HL-60 (cell line): ENCODE measurements at regions not wholly inside any gene's neighbourhood (a gene's known extent, or its start where the extent isn't known, plus 50 kb on each side); places are given as distances from the start of the nearest gene placed in this dataset.
"Not testable (repeated sequence)": the region's sequence is repeated elsewhere in the genome, so short reads cannot be mapped to it uniquely, and the experiment has no call there.

Source experiments
- DNase-seq, 2 experiments: peaks; one replicate each; pipeline ENCODE4 v3.0.0-alpha.2; 2010 to 2020; ENCODE audit warnings: low read depth in 1 of 2, low spot score in 1 of 2
- H3K27ac ChIP-seq: fragments of 250-450 bp; sonication (Bioruptor Pico); replicated peaks from 2 replicates; pipeline ENCODE4 v1.5.1; 2020; ENCODE audit warnings: mild to moderate bottlenecking, moderate library complexity
- H3K27me3 ChIP-seq: fragments of 250-450 bp; sonication (Bioruptor Pico); 2 replicates; pipeline ENCODE4 v1.5.1; 2021; ENCODE audit warnings: mild to moderate bottlenecking, moderate library complexity; ENCODE audit not compliant: insufficient read depth, poor library complexity, severe bottlenecking
- H3K4me3 ChIP-seq: replicated peaks from 2 replicates; pipeline ENCODE4 v1.5.1; 2011; ENCODE audit warnings: mild to moderate bottlenecking, control low read depth, low read length; ENCODE audit not compliant: insufficient read depth
- CTCF ChIP-seq: IDR thresholded peaks from one replicate; pipeline ENCODE4 v1.5.1; 2011; ENCODE audit warnings: low read length, control low read depth, inconsistent platforms; ENCODE audit not compliant: insufficient read depth
- GABPA ChIP-seq: IDR thresholded peaks from 2 replicates; pipeline ENCODE4 v1.6.1; 2012; ENCODE audit warnings: low read depth
- POLR2AphosphoS5 ChIP-seq: IDR thresholded peaks from 2 replicates; pipeline ENCODE4 v1.6.1; 2012; ENCODE audit warnings: low read depth
- REST ChIP-seq: IDR thresholded peaks from 2 replicates; pipeline ENCODE4 v1.6.1; 2012; ENCODE audit warnings: low read depth; ENCODE audit not compliant: insufficient replicate concordance
- SPI1 ChIP-seq: IDR thresholded peaks from 2 replicates; pipeline ENCODE4 v1.6.1; 2012; ENCODE audit warnings: low read depth, mild to moderate bottlenecking, borderline replicate concordance

GRCh38 chr13:65787082-65787481 is 1443.1 kb downstream of the PCDH9 start:
- no peaks in the 10 kb centered on the region for H3K27me3 ChIP-seq
- TF ChIP-seq SPI1 (no peak), GABPA (no peak), REST (no peak), CTCF (no peak), POLR2AphosphoS5 (no peak)
- no peak for DNase-seq
- no peak overlapping the region for H3K4me3 ChIP-seq
- no peak overlapping the region for H3K27ac ChIP-seq

GRCh38 chr13:65784088-65784816 is 1445.9 kb downstream of the PCDH9 start:
- no peak for TF ChIP-seq CTCF

GRCh38 chr13:65783383-65783782 is 1446.8 kb downstream of the PCDH9 start:
- no peak for DNase-seq
- H3K27ac ChIP-seq, result no peak overlapping the region
- TF ChIP-seq GABPA, result no peak
- no peak for TF ChIP-seq SPI1
- no peak for TF ChIP-seq POLR2AphosphoS5
- no peak for TF ChIP-seq REST
- H3K4me3 ChIP-seq, result no peak overlapping the region
- H3K27me3 ChIP-seq, result no peaks in the 10 kb centered on the region

More at GRCh38 chr13:65784088-65784816, 1445.9 kb downstream of the PCDH9 start:
- no peaks in the 10 kb centered on the region for H3K27me3 ChIP-seq
- H3K4me3 ChIP-seq, result no peak overlapping the region
- no peak for DNase-seq
- no peak overlapping the region for H3K27ac ChIP-seq

- DNase-seq, H3K27me3 ChIP-seq: not testable (repeated sequence)
These were observed 1458.3 kb downstream of the PCDH9 start for GRCh38 chr13:65771704-65772313.

GRCh38 chr13:65768545-65768944 is 1461.6 kb downstream of the PCDH9 start:
- no peaks in the 10 kb centered on the region for H3K27me3 ChIP-seq
- no peak for DNase-seq
- H3K4me3 ChIP-seq, result no peak overlapping the region
- no peak overlapping the region for H3K27ac ChIP-seq
- TF ChIP-seq REST (no peak), CTCF (no peak), SPI1 (no peak), POLR2AphosphoS5 (no peak), GABPA (no peak)

More at GRCh38 chr13:65771704-65772313, 1458.3 kb downstream of the PCDH9 start:
- H3K27ac ChIP-seq, H3K4me3 ChIP-seq: not testable (repeated sequence)
